Thyroid gland (tissue), 4 donors: ENCODE measurements at regions not wholly inside any gene's neighbourhood (a gene's known extent, or its start where the extent isn't known, plus 50 kb on each side); places are given as distances from the start of the nearest gene placed in this dataset.

Source experiments
- POLR2A ChIP-seq, 2 donors: fragments of 450-650 bp; IDR thresholded peaks; one replicate each; pipeline ENCODE4 v1.6.1; 2017; ENCODE audit warnings: antibody characterized with exemption in 2 of 2, mild to moderate bottlenecking in 2 of 2, moderate library complexity in 1 of 2
- TF ChIP-seq, protein P1 (sequence below), 6 experiments: fragments of 200-600 bp in 3 of 6; fragments of 450-650 bp in 3 of 6; sonication (generic) in 3 of 6; IDR thresholded peaks; one replicate each; pipeline ENCODE4 v1.5.1; 2016 to 2019; ENCODE audit warnings: antibody characterized with exemption in 6 of 6, mild to moderate bottlenecking in 2 of 6, inconsistent platforms in 1 of 6, moderate library complexity in 1 of 6

DNA sequence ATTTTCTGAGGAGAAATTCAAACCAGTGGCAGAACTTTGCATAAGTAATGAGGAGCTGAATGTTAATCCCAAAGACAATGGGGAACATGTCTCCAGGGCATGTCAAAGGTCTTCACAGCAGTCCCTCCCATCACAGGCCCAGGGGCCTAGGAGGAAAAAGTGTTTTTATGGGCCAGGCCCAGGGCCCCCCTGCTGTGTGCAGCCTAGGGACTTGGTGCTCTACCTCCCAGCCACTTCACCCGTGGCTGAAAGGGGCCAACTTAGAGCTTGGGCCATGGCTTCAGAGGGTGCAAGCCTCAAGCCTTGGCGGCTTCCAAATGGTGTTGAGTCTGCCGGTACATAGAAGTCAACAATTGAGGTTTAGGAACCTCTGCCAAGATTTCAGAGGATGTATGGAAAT, 854.0 kb downstream of the LRRIQ3 start:
- TF ChIP-seq, protein P1, sequence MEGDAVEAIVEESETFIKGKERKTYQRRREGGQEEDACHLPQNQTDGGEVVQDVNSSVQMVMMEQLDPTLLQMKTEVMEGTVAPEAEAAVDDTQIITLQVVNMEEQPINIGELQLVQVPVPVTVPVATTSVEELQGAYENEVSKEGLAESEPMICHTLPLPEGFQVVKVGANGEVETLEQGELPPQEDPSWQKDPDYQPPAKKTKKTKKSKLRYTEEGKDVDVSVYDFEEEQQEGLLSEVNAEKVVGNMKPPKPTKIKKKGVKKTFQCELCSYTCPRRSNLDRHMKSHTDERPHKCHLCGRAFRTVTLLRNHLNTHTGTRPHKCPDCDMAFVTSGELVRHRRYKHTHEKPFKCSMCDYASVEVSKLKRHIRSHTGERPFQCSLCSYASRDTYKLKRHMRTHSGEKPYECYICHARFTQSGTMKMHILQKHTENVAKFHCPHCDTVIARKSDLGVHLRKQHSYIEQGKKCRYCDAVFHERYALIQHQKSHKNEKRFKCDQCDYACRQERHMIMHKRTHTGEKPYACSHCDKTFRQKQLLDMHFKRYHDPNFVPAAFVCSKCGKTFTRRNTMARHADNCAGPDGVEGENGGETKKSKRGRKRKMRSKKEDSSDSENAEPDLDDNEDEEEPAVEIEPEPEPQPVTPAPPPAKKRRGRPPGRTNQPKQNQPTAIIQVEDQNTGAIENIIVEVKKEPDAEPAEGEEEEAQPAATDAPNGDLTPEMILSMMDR (IDR thresholded peaks at IDR 0.05) = no peak
- TF ChIP-seq POLR2A (IDR thresholded peaks at IDR 0.05) = no peak
